ENCODE measurements at regions not wholly inside any gene's neighbourhood (a gene's known extent, or its start where the extent isn't known, plus 50 kb on each side); places are given as distances from the start of the nearest gene placed in this dataset.

- H3K4me1 ChIP-seq (ENCODE audit: insufficient read depth, low read length, severe bottlenecking), result no peaks in the 10 kb centered on the region
- H3K27ac ChIP-seq (ENCODE audit: low read depth, low read length, poor library complexity, severe bottlenecking), result no peak overlapping the region
- H3K27me3 ChIP-seq (ENCODE audit: insufficient read depth, low read length), result no peaks in the 10 kb centered on the region
- H2AFZ ChIP-seq (ENCODE audit: low read length), result no peak overlapping the region
- H4K20me1 ChIP-seq (ENCODE audit: insufficient read depth, low read length), result no peaks in the 10 kb centered on the region
- no peaks in the 10 kb centered on the region for H3K79me2 ChIP-seq (ENCODE audit: insufficient read depth, low read length)
- no peak for TF ChIP-seq EZH2 (IDR thresholded peaks at IDR 0.05; ENCODE audit: borderline replicate concordance, low read length)
- TF ChIP-seq CTCF (IDR thresholded peaks at IDR 0.05; ENCODE audit: low read length), result no peak
- H3K4me3 ChIP-seq (ENCODE audit: low read depth, low read length, poor library complexity, severe bottlenecking), result no peak overlapping the region
- no peaks in the 10 kb centered on the region for H3K9me3 ChIP-seq (ENCODE audit: low read length)
- no peak overlapping the region for H3K4me2 ChIP-seq (ENCODE audit: low read length)
- no peak overlapping the region for H3K9ac ChIP-seq (ENCODE audit: low read length)
- H3K36me3 ChIP-seq (ENCODE audit: insufficient read depth, low read length), result no peaks in the 10 kb centered on the region
- H3F3A ChIP-seq (ENCODE audit: insufficient read depth, low read length), result no peaks in the 10 kb centered on the region
- no peaks in the 10 kb centered on the region for H3K9me2 ChIP-seq (ENCODE audit: low read depth, low read length)
Observed at GRCh38 chr3:157832588-157832987, 273.6 kb downstream of the SHOX2 start.

GRCh38 chr3:157830556-157831236 lies 275.5 kb downstream of the SHOX2 start:
- TF ChIP-seq CTCF (IDR thresholded peaks at IDR 0.05; ENCODE audit: low read length), result no peak
- TF ChIP-seq EZH2 (IDR thresholded peaks at IDR 0.05; ENCODE audit: borderline replicate concordance, low read length), result no peak
- no peaks in the 10 kb centered on the region for H4K20me1 ChIP-seq (ENCODE audit: insufficient read depth, low read length)
- no peaks in the 10 kb centered on the region for H3K27me3 ChIP-seq (ENCODE audit: insufficient read depth, low read length)
- H3K79me2 ChIP-seq (ENCODE audit: insufficient read depth, low read length), result no peaks in the 10 kb centered on the region
- no peak overlapping the region for H3K4me2 ChIP-seq (ENCODE audit: low read length)
- no peaks in the 10 kb centered on the region for H3K4me1 ChIP-seq (ENCODE audit: insufficient read depth, low read length, severe bottlenecking)
- no peak overlapping the region for H3K4me3 ChIP-seq (ENCODE audit: low read depth, low read length, poor library complexity, severe bottlenecking)
- no peaks in the 10 kb centered on the region for H3K9me2 ChIP-seq (ENCODE audit: low read depth, low read length)
- H3K36me3 ChIP-seq (ENCODE audit: insufficient read depth, low read length), result no peaks in the 10 kb centered on the region
- H3F3A ChIP-seq (ENCODE audit: insufficient read depth, low read length), result no peaks in the 10 kb centered on the region
- H3K9ac ChIP-seq (ENCODE audit: low read length), result no peak overlapping the region
- no peak overlapping the region for H2AFZ ChIP-seq (ENCODE audit: low read length)
- no peak overlapping the region for H3K27ac ChIP-seq (ENCODE audit: low read depth, low read length, poor library complexity, severe bottlenecking)
- H3K9me3 ChIP-seq (ENCODE audit: low read length), result no peaks in the 10 kb centered on the region

- H3K4me1 ChIP-seq (ENCODE audit: insufficient read depth, low read length, severe bottlenecking), result no peaks in the 10 kb centered on the region
- no peak overlapping the region for H2AFZ ChIP-seq (ENCODE audit: low read length)
- TF ChIP-seq EZH2 (IDR thresholded peaks at IDR 0.05; ENCODE audit: borderline replicate concordance, low read length) (no peak), CTCF (IDR thresholded peaks at IDR 0.05; ENCODE audit: low read length) (no peak)
- H3K27me3 ChIP-seq (ENCODE audit: insufficient read depth, low read length), result no peaks in the 10 kb centered on the region
- H3K4me3 ChIP-seq (ENCODE audit: low read depth, low read length, poor library complexity, severe bottlenecking), result no peak overlapping the region
- no peaks in the 10 kb centered on the region for H3K79me2 ChIP-seq (ENCODE audit: insufficient read depth, low read length)
- H3K9me3 ChIP-seq (ENCODE audit: low read length), result no peaks in the 10 kb centered on the region
- no peak overlapping the region for H3K27ac ChIP-seq (ENCODE audit: low read depth, low read length, poor library complexity, severe bottlenecking)
- no peaks in the 10 kb centered on the region for H3F3A ChIP-seq (ENCODE audit: insufficient read depth, low read length)
- H3K4me2 ChIP-seq (ENCODE audit: low read length), result no peak overlapping the region
- no peaks in the 10 kb centered on the region for H3K9me2 ChIP-seq (ENCODE audit: low read depth, low read length)
- no peaks in the 10 kb centered on the region for H4K20me1 ChIP-seq (ENCODE audit: insufficient read depth, low read length)
- H3K9ac ChIP-seq (ENCODE audit: low read length), result no peak overlapping the region
- H3K36me3 ChIP-seq (ENCODE audit: insufficient read depth, low read length), result no peaks in the 10 kb centered on the region
Observed at GRCh38 chr3:157829786-157830185, 276.4 kb downstream of the SHOX2 start.
